ENCODE measurements at regions not wholly inside any gene's neighbourhood (a gene's known extent, or its start where the extent isn't known, plus 50 kb on each side); places are given as distances from the start of the nearest gene placed in this dataset.

GRCh38 chr5:60334281-60334713 is 365.7 kb downstream of the DEPDC1B start:
- TF ChIP-seq CTCF (IDR thresholded peaks at IDR 0.05; ENCODE audit: low read depth, low read length, missing input control) (no peak), ZBTB33 (IDR thresholded peaks at IDR 0.05) (no peak), RAD21 (IDR thresholded peaks at IDR 0.05) (no peak)

Measured in liver (tissue), 3 donors.